ENCODE measurements at regions not wholly inside any gene's neighbourhood (a gene's known extent, or its start where the extent isn't known, plus 50 kb on each side); places are given as distances from the start of the nearest gene placed in this dataset.
"Not testable (repeated sequence)": the region's sequence is repeated elsewhere in the genome, so short reads cannot be mapped to it uniquely, and the experiment has no call there.

GRCh38 chr6:137806914-137807682 lies 60.0 kb upstream of the TNFAIP3 start:
- no peak for DNase-seq (ENCODE audit: low spot score)

GRCh38 chr6:137808191-137808590 lies 58.9 kb upstream of the TNFAIP3 start:
- DNase-seq (ENCODE audit: low spot score), result no peak

GRCh38 chr6:137808836-137809315 lies 58.2 kb upstream of the TNFAIP3 start:
- DNase-seq (ENCODE audit: low spot score), result no peak

- not testable (repeated sequence) for DNase-seq (ENCODE audit: low spot score)
Measured at GRCh38 chr6:137809895-137810553, 57.0 kb upstream of the TNFAIP3 start.

- no peak for DNase-seq (ENCODE audit: low spot score)
Measured at GRCh38 chr6:137810554-137811120, 56.4 kb upstream of the TNFAIP3 start.

GRCh38 chr6:137811121-137811915 lies 55.7 kb upstream of the TNFAIP3 start:
- no peak for DNase-seq (ENCODE audit: low spot score)

DNA sequence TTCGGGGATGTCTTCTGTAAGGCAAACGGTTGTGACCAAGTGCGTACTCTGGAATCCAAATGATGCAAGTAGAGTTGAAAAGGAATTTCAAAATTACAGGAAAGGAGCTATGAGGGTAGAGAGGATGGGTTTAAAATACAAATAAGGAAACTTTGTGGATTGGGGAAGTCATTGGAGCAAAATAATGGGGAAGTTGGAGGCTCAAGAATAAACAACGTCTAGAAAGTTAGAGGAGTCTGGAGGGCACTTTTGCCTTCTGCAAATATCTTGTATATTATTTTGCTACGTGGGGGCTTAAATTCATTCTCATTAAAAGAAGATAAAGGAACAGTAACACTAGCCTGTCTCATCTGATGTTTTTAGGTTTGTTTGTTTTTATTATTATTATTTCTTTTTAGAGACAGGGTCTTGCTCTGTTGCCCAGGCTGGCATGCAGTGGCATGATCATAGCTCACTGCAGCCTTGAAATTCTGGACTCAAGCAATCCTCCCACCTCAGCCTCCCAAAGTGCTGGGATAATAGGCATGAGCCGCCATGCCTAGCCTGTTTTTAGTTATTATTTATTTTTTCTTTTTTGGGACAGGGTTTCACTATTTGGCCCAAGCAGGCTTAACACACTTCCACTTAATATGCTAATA lies 55.0 kb upstream of the TNFAIP3 start:
- DNase-seq (ENCODE audit: low spot score), result no peak

DNA sequence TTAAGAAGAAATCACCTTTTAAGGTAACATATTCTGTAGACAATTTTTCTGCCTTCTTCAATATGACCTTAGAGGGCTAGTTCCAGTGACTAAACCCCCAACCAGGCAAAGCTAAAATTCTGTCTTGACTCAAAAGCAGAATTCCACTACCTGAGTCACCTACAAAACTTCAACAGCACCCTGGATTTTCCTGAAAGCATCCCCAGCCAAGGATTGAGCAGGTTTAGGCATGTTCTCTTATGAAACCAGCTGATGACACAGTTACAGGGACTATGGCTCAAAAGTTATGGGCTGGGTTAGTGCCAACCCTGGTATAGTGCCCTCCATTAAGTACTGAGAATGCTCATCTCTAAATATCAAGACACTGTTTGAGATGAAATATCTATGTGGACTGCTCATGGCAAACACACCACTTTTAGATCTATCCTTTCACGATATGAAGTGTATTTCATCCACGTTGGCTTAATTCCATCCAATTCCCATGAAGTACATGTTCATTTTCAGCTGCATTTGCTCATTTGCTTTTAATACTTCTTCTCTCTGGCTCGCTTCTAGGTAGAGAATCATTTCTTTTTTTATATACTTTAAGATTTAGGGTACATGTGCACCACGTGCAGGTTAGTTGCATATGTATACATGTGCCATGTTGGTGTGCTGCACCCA lies 53.6 kb upstream of the TNFAIP3 start:
- DNase-seq (ENCODE audit: low spot score), result no peak

DNA sequence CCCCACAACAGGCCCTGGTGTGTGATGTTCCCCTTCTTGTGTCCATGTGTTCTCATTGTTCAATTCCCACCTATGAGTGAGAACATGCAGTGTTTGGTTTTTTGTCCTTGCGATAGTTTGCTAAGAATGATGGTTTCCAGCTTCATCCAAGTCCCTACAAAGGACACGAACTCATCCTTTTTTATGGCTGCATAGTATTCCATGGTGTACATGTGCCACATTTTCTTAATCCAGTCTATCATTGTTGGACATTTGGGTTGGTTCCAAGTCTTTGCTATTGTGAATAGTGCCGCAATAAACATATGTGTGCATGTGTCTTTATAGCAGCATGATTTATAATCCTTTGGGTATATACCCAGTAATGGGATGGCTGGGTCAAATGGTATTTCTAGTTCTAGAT lies 53.0 kb upstream of the TNFAIP3 start:
- not testable (repeated sequence) for DNase-seq (ENCODE audit: low spot score)

DNA sequence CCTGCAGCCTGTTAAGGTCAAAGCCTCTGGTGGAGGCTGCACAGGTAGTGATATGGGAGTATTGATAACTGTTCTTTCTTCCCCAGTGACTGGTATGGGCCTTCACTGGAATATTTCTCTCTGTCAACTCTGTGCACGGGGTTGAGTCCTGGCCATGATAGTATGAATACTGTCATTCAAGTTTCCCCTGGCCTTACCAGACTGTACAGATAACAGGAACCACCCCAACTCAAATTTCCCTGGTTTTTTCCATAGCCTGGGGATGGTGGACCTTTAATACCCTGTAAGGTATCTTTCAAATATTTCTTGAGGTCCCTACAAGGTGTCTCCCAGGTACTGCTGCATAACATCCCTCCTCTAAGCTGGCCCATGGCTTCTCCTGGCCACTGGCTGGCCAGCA lies 51.4 kb upstream of the TNFAIP3 start:
- DNase-seq (ENCODE audit: low spot score), result no peak

DNA sequence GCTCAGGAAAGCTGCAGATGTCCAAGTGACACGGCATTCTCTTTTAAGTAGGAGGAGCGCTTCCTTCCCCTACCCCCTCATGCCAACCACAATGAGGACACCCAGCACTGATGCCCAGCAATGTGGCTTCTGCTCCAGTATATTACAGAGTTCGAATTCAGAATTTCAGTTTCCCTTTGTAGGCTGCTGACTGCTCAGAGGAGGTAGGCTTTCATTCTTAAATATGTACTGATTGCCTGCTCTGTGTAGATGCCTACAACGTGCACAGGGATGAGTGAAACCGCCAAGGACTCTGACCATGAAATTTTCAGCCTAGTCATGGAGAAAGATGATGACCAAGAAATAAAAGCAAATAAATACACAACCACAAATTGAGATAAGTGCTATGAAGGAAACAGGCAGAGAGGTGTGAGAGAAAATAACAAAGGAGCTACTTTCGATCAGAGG lies 50.9 kb upstream of the TNFAIP3 start:
- DNase-seq (ENCODE audit: low spot score), result no peak

- DNase-seq (ENCODE audit: low spot score), result no peak
Measured at GRCh38 chr6:137816688-137817618, 50.1 kb upstream of the TNFAIP3 start.

All from hematopoietic multipotent progenitor cell treated with erythropoietin and hydrocortisone succinate and interleukin-3 and kit ligand, for 17 days (in vitro differentiated cells).